Loucy (cell line): ENCODE measurements at regions not wholly inside any gene's neighbourhood (a gene's known extent, or its start where the extent isn't known, plus 50 kb on each side); places are given as distances from the start of the nearest gene placed in this dataset.

Experiments
- EZH2phosphoT487 ChIP-seq: fragments of 200-600 bp; IDR thresholded peaks from 2 replicates; pipeline ENCODE4 v1.6.1; 2018; ENCODE audit warnings: antibody characterized with exemption, mild to moderate bottlenecking, moderate library complexity, borderline replicate concordance
- TF ChIP-seq, protein P1 (sequence below): fragments of 200-600 bp; sonication (generic); conservative IDR thresholded peaks from 2 replicates; pipeline ENCODE4 v1.5.1; 2014; ENCODE audit warnings: mild to moderate bottlenecking, antibody characterized with exemption, low read length

DNA sequence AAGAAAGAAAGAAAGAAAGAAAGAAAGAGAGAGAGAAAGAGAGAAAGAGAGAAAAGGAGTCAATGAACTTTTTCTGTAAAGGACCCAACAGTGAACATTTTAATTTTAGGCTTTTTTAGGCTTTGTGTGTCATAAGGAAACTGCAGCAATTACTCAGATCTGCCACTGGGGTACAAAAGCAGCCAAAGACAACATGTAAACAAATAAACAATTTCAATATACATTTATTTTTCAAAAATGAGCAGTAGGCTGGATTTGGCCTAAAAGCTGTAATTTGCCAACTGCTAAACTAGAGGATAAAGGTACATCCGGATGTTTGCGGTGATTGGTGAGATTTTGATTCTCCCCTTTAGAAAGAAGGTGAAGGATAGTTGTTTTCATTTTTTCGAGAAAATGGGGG is 143.6 kb downstream of the CEMIP2 start:
- TF ChIP-seq, protein P1, sequence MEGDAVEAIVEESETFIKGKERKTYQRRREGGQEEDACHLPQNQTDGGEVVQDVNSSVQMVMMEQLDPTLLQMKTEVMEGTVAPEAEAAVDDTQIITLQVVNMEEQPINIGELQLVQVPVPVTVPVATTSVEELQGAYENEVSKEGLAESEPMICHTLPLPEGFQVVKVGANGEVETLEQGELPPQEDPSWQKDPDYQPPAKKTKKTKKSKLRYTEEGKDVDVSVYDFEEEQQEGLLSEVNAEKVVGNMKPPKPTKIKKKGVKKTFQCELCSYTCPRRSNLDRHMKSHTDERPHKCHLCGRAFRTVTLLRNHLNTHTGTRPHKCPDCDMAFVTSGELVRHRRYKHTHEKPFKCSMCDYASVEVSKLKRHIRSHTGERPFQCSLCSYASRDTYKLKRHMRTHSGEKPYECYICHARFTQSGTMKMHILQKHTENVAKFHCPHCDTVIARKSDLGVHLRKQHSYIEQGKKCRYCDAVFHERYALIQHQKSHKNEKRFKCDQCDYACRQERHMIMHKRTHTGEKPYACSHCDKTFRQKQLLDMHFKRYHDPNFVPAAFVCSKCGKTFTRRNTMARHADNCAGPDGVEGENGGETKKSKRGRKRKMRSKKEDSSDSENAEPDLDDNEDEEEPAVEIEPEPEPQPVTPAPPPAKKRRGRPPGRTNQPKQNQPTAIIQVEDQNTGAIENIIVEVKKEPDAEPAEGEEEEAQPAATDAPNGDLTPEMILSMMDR = peak; percentile 30; the same call in 1 of the 2 replicates
- TF ChIP-seq EZH2phosphoT487 = no peak
